DMS 273 treated with DMSO at 0.1 percent for 48 hours (cell line): ENCODE measurements at regions not wholly inside any gene's neighbourhood (a gene's known extent, or its start where the extent isn't known, plus 50 kb on each side); places are given as distances from the start of the nearest gene placed in this dataset.
"Not testable (repeated sequence)": the region's sequence is repeated elsewhere in the genome, so short reads cannot be mapped to it uniquely, and the experiment has no call there.

Experiments used
- DNase-seq: peaks from one replicate; lab custom pipeline; 2025; lab: John Stamatoyannopoulos, UW

DNA sequence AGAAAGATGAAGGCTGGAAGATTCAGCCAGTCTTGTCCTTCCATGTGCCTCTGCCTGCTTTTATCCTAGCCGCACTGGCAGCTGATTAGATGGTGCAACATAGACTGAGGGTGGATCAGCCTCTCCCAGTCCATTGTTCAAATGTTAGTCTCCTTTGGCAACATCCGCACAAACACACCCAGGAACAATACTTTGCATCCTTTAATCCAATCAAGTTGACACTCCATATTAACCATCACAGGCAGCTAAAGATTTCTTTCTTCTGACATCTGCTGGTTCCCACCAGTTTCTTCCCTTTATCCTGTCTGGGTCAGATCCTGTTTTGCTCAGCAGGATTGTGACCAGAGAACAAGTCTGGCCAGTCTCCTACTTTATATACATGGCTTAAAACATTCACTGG lies 276.5 kb upstream of the TYRP1 start:
- DNase-seq = no peak

DNA sequence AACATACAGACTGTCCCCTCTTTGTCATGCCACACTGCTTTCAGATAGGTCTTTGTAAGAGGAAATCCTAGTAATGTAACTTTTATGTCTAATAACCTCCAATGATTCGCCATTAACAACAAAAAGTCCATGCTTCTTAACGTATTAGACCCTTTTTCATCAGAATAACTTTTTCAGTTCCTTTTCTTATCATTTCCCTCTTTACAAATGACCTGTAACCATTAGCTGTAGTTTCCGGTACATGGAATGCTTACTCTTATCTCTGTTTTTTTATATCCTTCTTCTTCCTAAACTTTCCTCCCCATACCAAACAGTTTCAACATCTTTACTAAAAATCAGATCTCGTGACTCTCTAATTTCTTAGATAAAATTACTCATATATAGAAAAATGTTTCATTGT lies 268.9 kb upstream of the TYRP1 start:
- no peak for DNase-seq

- peak; percentile 2 for DNase-seq
Measured at GRCh38 chr9:12425878-12426864, 267.0 kb upstream of the TYRP1 start.

DNA sequence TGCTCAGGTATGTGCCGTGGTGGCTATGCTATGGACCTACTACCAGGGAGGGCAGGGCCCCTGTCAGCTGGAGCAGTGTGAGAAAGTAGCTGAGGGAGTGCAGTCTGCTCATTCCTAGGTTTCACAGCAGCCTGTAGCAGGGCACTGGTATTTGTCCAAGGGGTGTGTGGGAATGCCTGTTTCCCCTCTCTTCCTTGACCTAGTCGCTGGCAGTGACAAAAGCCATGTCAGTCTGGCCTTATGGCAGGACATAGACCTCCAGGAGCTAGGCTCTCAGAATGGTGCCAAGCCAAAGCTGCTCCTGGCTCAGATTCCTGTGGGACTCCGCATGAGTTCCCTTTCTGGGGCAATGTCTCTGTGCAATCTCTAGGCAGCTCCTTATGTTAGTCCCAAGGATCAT lies 253.9 kb upstream of the TYRP1 start:
- no peak for DNase-seq

- not testable (repeated sequence) for DNase-seq
Measured at GRCh38 chr9:12441080-12441479, 252.1 kb upstream of the TYRP1 start.

DNA sequence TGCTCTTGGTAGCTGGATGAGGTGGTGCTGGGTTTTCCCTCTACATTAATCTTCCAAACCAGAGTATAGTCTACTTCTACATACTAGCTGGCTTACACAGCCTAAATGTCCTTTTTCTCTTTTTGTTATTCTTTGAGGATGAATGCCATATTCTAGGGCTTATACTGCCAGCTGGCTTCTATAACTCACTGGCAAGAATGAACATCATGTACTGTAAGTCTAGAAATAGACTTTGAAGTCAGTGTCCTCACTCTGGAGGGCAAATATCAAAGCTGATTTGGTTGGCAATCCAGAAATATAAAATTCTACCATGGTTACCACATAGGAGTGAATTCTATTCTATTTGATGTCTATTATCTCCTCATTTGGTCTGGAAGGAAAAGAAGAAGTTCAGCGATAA lies 251.7 kb upstream of the TYRP1 start:
- DNase-seq = no peak

DNA sequence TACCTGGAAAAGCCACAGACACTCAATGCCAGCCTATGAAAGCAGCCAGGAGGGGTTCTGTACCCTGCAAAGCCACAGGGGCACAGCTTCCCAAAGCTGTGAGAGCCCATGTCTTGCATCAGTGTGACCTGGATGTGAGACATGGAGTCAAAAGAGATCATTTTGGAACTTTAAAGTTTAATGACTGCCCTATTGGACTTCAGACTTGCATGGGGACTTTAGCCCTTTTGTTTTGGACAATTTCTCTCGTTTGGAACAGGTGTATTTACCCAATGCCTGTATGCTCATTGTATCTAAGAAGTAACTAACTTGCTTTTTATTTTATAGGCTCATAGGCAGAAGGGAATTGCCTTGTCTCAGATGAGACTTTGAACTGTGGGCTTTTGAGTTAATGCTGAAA lies 244.9 kb upstream of the TYRP1 start:
- no peak for DNase-seq

- no peak for DNase-seq
Measured at GRCh38 chr9:12457237-12457636, 235.9 kb upstream of the TYRP1 start.

- no peak for DNase-seq
Measured at GRCh38 chr9:12461763-12462460, 231.3 kb upstream of the TYRP1 start.

DNA sequence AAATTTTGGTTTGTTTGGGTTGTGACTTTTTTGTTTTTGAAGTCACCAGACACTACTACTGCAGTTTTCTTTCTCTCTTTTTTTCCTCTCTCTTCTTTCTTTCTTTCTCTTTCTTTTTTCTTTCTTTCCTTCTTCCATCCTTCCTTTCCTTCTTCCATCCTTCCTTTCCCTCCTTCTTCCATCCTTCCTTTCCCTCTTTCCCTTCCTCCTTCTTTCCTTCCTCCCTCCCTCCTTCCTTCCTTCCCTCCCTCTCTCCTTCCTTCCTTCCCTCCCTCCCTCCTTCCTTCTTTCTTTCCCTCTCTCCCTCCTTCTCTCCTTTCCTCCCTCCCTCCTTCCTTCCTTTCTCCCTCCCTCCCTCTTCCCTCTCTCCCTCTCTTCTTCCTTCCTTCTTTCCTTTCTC lies 230.3 kb upstream of the TYRP1 start:
- DNase-seq = no peak

- DNase-seq = no peak
Measured at GRCh38 chr9:12463641-12464040, 229.5 kb upstream of the TYRP1 start.

DNA sequence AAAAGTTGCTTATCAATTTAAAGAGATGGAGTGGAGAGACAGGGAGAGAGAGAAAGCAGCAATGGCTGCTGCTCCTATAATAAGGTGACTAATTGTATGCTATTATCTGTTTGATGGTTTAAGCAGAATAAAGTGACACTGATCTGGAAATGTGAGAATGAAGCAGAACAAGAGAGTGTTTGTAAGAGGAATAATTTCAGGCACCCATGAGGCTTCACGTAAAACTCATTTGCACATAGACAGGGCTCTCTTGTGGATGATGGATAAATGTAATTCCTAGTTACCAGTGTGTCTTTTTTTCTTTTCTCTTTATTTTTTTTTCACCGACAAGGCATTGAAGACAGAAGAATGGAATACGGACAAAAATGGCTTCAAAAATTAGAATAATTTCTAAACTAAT lies 228.8 kb upstream of the TYRP1 start:
- no peak for DNase-seq

- peak; percentile 20 for DNase-seq
Measured at GRCh38 chr9:12464910-12465512, 228.2 kb upstream of the TYRP1 start.

GRCh38 chr9:12469084-12469483 lies 224.1 kb upstream of the TYRP1 start:
- DNase-seq = no peak

DNA sequence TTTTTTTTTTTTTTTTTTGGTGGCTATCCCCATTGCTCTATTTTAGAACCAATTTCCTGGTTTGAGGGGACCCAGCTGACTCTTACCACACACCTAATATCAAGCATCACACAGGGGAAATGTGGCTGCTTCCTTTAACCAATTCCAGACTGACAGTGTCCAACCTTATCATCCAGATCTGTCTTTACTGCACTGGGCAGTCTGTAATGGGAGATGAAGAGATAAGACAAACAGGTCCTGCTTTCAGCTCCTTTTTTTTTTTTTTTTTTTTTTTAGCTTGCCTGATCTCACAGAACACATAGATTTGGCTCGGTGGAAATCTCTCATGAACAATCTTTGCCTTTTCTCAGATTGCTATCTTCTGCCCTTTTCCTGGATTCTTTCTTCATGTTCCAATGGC lies 198.8 kb upstream of the TYRP1 start:
- no peak for DNase-seq

DNA sequence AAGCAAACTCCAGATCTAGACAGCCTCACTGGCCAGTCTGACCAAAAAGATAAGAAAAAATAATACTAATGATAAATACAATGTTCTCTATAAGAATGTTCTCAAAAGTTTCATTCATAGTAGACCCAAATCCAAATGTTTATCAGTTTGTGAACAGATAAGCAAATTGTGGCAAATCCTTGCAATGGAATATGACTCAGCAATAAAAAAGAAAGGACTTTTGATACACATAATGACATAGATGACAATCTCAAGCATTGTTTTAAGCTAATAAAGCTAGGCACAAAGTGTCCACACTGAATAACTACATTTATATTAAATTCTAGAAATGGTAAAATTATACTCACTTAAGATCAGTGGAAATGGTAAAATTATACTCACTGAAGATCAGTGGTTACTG lies 195.4 kb upstream of the TYRP1 start:
- no peak for DNase-seq

DNA sequence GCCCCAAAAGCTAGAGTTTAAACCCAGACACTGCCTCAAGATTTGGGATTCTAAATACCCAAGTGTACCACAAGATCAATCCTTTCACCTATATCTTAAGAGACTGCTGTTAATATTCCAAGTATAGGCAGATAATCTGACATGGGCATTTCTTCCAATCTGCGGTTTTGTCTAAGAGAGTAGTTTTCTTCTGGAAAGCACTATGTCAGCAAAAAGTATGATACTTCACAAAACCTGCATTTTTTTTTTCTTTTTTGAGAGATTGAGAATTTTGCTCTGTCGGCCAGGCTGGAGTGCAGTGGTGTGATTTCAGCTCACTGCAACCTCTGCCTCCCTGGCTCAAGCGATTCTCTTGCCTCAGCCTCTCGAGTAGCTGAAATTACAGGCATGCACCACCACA lies 190.7 kb upstream of the TYRP1 start:
- DNase-seq = no peak

DNA sequence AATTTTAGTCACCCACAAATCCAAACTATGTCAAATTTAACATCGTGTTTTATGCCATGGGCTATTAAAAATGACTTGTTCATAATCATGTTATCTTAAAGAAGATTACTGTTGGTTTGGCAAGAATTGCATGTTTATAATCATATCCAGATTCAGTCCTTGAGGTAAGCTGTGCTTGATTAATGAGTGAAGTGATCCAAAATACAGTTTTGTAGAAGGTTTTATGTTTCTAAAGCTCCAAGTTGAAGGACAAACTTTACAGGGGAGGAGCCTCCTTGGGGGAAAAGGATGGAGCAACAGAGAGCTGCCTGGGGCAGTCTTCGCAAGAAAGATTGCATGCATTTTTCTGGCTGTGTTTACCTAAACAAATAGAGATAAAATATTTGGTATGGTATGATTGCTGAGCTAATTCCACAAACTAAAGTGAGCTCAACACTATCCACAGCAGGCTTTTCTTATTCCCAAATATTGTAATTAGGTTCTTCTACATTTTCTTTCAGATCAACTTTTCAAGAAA lies 189.5 kb upstream of the TYRP1 start:
- DNase-seq = no peak

- no peak for DNase-seq
Measured at GRCh38 chr9:12510551-12510950, 182.6 kb upstream of the TYRP1 start.

GRCh38 chr9:12511726-12512125 lies 181.5 kb upstream of the TYRP1 start:
- DNase-seq = no peak

DNA sequence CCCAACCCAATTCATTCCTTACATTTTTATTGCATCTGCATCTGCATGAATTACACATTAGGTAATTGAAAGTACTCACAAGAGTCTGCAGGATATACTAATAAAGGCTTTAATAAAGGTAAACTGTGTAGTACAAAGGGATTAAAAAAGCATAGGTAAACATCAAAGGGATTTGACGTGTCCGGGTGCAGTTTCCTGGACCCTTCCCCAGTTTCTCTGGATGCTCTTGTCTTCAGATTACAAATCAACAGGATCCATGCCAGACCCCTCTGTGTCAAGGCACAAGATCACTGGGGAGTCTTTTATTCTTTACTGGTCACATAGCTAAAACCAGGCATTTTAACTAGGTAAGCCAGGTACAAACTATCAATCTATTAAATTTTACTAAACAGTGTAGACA lies 177.2 kb upstream of the TYRP1 start:
- no peak for DNase-seq

- DNase-seq = no peak
Measured at GRCh38 chr9:12516573-12516972, 176.6 kb upstream of the TYRP1 start.
